ENCODE measurements at regions not wholly inside any gene's neighbourhood (a gene's known extent, or its start where the extent isn't known, plus 50 kb on each side); places are given as distances from the start of the nearest gene placed in this dataset.

GRCh38 chr11:33633251-33634003 is 67.2 kb downstream of the C11orf91 start:
- no peaks in the 10 kb centered on the region for H3K9me3 ChIP-seq
- no peaks in the 10 kb centered on the region for H3K27me3 ChIP-seq (replicated peaks; ENCODE audit: insufficient read depth)
- no peak overlapping the region for H3K4me3 ChIP-seq
- no peak for TF ChIP-seq CTCF (IDR thresholded peaks at IDR 0.05)
- no peaks in the 10 kb centered on the region for H3K36me3 ChIP-seq
- ATAC-seq (ENCODE audit: insufficient number of reproducible peaks, low FRiP score, low read depth) (no peak), DNase-seq (ENCODE audit: low spot score) (no peak)
- no peak overlapping the region for H3K27ac ChIP-seq
- no peaks in the 10 kb centered on the region for H3K4me1 ChIP-seq (ENCODE audit: control insufficient read depth in 1 of 2, low read depth in 2 of 2)

- Histone ChIP-seq H3K36me3 (no peaks in the 10 kb centered on the region), H3K4me3 (no peak overlapping the region), H3K27ac (no peak overlapping the region), H3K27me3 (replicated peaks; ENCODE audit: insufficient read depth) (no peaks in the 10 kb centered on the region), H3K9me3 (no peaks in the 10 kb centered on the region), H3K4me1 (ENCODE audit: control insufficient read depth in 1 of 2, low read depth in 2 of 2) (no peaks in the 10 kb centered on the region)
- no peak for ATAC-seq (ENCODE audit: insufficient number of reproducible peaks, low FRiP score, low read depth)
- DNase-seq (ENCODE audit: low spot score): no peak
- no peak for TF ChIP-seq CTCF (IDR thresholded peaks at IDR 0.05)
Measured at GRCh38 chr11:33631749-33632091, 68.9 kb downstream of the C11orf91 start.

- Histone ChIP-seq H3K27me3 (replicated peaks; ENCODE audit: insufficient read depth) (no peaks in the 10 kb centered on the region), H3K9me3 (no peaks in the 10 kb centered on the region), H3K27ac (no peak overlapping the region), H3K4me3 (no peak overlapping the region), H3K36me3 (no peaks in the 10 kb centered on the region), H3K4me1 (ENCODE audit: control insufficient read depth in 1 of 2, low read depth in 2 of 2) (no peaks in the 10 kb centered on the region)
- no peak for ATAC-seq (ENCODE audit: insufficient number of reproducible peaks, low FRiP score, low read depth)
- DNase-seq (ENCODE audit: low spot score): no peak
- no peak for TF ChIP-seq CTCF (IDR thresholded peaks at IDR 0.05)
Measured at GRCh38 chr11:33630936-33631748, 69.5 kb downstream of the C11orf91 start.

- Histone ChIP-seq H3K4me1 (ENCODE audit: control insufficient read depth in 1 of 2, low read depth in 2 of 2) (peaks cover 12 to 24% of the 10 kb centered on the region in 2 donors), H3K27ac (no peak overlapping the region), H3K36me3 (no peaks in the 10 kb centered on the region), H3K27me3 (replicated peaks; ENCODE audit: insufficient read depth) (no peaks in the 10 kb centered on the region), H3K9me3 (no peaks in the 10 kb centered on the region), H3K4me3 (no peak overlapping the region)
- DNase-seq (ENCODE audit: low spot score) (no peak), ATAC-seq (ENCODE audit: insufficient number of reproducible peaks, low FRiP score, low read depth) (no peak)
- no peak for TF ChIP-seq CTCF (IDR thresholded peaks at IDR 0.05)
Measured at GRCh38 chr11:33624083-33624482, 76.5 kb downstream of the C11orf91 start.

- Histone ChIP-seq H3K36me3 (no peaks in the 10 kb centered on the region), H3K27ac (no peak overlapping the region)
- no peak for TF ChIP-seq CTCF (IDR thresholded peaks at IDR 0.05)
Measured at GRCh38 chr11:33622806-33623205, 77.8 kb downstream of the C11orf91 start.

More at GRCh38 chr11:33622806-33623205, 77.8 kb downstream of the C11orf91 start:
- ATAC-seq (ENCODE audit: insufficient number of reproducible peaks, low FRiP score, low read depth) (no peak), DNase-seq (ENCODE audit: low spot score) (no peak)
- Histone ChIP-seq H3K27me3 (replicated peaks; ENCODE audit: insufficient read depth) (no peaks in the 10 kb centered on the region), H3K4me1 (ENCODE audit: control insufficient read depth in 1 of 2, low read depth in 2 of 2) (peaks cover 12 to 24% of the 10 kb centered on the region in 2 donors), H3K4me3 (no peak overlapping the region), H3K9me3 (no peaks in the 10 kb centered on the region)

All from thoracic aorta (tissue), 2 donors.